Femur (tissue), 1 donor: ENCODE measurements at regions not wholly inside any gene's neighbourhood (a gene's known extent, or its start where the extent isn't known, plus 50 kb on each side); places are given as distances from the start of the nearest gene placed in this dataset.

Source experiments
- DNase-seq: peaks from one replicate; pipeline ENCODE4 v3.0.0-alpha.2; 2017

DNA sequence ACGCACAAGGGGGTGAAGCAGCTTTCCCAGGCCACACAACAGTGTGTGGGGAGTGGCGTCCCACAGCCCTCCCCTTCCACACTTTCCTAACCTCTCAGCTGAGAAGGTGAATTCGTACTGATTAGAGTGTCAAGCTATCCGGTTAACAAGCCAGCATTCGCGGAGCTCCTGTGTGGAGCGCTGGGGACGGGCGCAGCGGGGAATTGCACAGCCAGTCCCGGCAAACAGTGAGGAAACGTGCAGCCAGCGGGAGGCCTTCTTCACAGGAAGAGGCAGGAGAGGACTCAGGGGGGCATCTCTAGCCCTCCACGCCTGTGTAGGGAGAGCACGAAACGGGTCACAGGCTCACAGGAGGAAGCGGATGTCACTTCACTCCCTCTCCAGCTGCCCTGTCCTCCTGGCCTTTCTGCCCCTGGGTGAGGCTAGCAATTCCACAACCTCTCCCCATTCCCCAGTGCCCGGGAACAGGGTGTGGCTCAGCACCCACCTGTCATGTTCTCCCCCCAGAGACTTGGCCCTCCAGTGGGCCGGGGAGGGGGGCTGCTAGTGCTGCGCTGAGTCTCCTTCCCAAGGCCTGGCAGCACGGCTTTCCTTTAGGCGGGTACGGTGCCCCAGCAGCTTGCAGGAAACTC is 117.3 kb downstream of the CPZ start:
- DNase-seq, result no peak

GRCh38 chr4:8709050-8709728 is 116.6 kb downstream of the CPZ start:
- no peak for DNase-seq

DNA sequence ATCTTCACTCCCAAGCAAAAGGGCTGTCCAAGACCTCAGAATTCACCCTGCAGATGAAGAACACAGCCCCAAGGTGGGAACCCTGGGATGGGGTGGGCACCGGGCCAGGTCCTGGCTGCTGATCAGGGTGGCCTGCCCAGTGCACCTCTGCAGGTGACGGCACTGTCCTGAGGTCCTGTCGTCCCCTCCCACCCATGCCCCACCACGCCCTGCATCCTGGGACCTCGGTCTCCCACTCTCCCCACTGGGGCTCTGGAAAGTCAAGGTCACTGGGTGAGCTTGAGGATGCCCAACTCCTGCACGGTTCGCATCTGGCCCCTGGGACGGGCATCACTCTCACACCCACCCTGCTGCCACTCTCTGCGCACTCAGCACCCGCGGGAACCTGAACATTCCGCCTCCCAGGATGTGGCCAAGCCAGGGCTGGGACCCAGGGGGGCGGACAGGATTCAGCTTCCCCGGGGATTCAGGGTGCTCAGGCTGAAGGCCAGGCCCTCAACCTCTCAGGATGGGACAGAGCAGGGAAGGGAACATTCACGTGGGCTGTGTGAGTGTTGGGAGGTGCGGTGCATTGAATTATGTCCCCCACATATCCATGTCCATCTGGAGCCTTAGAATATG is 115.9 kb downstream of the CPZ start:
- DNase-seq, result no peak

DNA sequence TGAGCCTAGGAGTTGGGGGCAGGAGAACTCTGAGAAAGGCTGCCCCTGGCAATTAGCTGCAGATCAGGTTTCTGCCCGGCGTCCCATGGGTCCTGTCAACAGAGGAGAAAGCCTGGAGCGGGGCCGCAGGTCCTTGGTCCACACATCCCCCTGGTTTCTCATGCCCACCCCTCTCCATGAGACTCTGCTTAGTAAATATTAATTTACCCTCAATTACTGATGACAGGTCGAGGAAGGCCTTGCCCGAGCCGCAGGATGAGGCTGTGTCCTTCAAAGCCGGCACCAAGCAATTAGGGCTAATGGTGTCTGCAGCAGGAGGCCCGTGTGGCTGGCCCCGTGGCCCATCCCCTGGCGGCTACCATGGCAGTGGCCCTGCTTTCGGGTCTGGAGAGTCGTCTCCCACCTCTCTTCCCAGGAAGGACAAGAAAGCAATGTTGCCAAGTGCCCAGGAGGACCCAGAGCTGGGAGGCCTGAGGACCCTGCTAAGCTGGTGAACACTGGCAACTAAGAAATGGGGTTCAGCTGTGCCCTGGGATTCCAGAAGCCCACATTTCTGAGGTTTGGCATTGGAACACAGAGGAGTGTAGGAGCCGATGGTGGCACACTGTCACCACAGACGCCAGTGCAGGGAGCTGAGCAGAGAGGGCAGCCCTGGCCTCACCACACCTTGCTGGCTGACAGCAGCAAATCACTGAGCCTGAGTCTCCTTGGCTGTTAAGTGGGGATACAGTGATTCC is 114.6 kb downstream of the CPZ start:
- DNase-seq, result no peak

DNA sequence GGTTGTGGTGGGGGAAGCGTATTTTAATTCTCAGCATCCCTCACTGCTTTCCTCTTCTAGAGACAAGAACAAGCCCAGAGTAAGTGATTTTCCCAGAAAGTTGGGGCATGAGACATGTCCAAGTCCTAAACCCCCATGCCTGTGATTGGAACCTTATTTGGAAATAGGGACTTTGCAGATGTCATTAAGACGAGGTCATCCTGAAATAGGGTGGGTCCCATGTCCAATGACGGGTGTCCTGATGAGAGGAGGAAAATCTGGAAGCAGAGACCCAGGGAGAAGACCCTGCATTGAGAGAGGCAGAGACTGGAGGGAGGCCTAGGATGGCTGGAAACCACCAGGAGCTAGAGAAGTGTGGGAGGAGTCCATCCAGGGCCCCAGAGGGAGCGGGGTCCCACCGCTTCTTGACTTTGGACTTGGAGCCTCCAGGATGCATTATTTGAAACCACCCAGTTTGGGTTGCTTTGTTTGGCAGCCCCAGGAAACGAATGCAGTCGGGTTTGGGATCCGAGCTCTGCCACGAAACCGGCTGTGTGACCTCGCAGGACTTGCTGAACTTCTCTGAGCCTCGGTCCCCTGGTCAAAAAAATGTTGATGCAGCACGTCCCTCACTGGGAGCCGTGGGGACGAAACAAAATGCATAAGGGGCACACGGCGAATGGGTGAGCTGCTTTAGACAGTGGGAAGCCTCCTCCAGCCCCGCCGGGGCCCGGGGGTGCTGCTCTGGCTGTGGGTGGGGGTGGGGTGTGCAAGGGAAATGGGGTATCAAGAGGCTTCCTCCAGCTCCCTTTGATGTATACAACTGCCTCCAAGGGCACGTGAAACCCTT is 113.9 kb downstream of the CPZ start:
- no peak for DNase-seq

GRCh38 chr4:8705161-8706145 is 112.9 kb downstream of the CPZ start:
- no peak for DNase-seq

DNA sequence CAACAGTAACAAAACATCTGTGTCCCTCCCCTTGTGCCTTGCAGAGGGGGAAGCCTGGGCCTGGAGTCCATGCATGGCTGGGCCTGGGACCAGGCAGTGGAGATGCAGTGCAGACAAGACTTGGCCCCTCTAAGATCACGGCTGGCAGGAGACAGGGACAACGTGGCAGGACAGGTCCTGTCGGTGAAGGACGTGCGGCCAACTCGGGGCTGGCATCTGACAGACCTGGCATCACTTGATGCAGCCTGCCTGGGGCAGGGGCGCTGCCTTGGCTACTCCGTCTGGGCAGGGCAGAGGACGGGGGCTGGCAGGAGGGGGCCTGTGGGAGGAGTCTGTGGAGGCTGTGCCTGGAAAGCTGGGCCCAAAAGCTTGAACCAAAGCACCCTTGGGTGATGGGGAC is 112.1 kb downstream of the CPZ start:
- DNase-seq, result no peak

- DNase-seq, result no peak
These were observed 111.4 kb downstream of the CPZ start for GRCh38 chr4:8703857-8704495.

DNA sequence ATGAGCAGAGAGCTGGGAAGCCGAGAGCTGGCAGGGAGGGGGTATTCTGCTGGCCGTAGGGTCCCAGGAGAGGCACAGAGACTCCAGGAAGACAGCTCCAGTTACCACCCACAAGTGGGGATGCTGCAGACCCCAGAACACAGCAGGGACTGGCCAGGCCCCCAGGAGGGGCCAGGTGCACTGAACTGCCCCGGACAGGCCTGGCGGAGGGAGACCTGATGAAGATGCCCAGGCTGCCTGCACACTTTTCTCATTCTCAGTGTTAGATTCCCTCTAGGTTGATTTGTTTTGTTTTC is 110.8 kb downstream of the CPZ start:
- no peak for DNase-seq

DNA sequence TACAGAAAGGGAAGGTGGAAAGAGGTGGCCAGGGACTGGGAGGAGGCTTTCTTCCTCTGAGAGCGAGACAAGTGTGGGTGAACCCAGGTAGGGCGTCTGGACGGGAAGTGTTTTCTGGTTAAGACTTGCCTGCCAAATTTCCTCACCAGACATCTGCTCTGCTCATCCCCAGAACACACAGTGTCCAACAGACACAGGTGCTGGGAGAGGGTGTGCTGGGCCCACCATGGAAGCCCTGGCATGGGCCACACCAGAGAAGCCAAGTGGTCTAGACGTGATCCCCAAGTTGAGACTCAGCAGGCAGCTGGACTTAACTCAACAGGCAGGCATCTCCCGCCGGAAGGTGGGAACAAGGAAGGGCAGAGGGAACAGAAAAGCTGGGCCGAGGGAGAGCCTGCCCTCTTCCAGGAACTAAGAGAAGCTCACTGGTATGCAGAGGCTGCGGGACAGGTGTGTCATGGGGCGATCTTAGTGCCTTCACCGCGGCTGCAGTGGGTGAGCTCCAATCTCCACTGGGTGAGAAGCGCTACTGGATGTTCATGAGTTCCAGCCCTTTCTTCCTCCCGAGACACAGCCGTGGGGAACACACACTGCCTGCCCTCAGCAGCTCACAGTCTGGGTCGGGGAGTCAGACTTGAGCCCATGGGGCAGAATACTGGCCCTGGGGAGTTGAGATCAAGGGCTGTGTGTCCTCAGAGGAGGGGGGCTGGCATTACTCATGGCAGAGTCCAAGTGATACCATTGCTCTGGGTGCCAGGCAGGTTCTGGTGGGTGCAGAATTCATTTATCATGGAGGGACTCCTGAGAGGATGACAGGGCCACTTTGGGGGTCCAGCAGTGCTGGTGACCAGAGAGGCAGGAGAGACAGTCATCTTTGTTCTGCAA is 110.2 kb downstream of the CPZ start:
- DNase-seq, result no peak

GRCh38 chr4:8702020-8702495 is 109.5 kb downstream of the CPZ start:
- DNase-seq, result no peak

DNA sequence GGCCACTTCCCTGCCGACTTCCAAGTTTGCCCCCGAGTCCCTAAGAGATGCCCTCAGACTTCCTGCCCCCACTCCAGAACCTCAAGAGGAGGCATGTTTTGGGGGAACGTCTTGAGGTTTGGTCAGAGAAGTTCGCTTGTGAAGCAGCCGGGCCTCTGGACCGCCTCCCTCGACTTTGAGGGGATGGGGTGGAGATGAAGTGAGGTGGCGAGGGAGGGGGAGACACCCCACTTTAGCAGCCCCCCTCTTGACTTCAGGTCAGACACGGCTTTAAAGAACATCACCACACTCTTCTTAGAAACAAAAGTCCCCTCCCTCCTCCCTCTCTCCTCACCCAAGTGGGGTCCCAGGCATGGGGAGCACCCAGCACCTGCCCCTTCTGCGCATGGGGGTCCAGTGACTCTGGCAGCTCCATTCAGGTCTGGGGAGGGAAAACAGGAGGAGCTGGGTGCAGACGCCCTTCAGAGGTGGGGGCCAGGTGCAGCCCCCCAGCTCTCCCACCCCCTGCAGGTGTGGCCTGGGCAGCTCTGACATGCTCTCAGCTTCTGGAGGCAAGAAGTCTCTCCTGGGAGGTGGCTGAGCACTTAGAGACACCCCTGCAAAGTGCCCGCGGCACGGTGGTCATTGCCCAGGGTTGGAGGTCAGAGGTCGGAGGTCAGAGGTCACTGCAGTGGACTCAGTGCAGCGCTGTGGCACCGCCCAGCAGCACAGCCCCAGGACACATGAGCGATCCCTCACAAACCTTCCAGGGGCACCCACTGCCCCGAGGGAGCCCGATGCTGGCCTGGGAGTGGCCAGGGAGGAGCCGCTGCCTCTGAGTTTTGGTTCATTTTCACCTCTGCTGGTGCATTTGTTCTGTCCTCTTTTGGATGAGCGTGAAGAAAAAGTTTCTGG is 108.8 kb downstream of the CPZ start:
- no peak for DNase-seq

DNA sequence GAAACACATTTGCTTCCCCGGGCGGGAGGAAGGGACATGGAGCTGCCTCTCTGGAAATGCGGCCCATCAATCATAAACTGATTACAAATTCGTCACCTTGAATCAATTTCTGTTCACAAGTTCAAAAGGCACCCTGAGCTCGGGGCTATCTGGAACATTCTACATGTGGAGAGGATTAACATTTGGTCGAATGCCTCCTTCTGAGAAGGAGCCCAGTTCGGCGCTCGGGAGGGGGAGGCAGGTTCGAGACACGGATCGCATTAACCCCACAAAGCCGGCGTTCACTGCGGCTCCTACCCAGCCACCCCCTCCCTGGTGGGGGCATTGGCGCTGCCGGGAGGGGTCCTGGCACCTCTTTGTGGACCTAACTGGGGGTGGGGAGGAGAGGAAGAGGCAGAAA is 108.0 kb downstream of the CPZ start:
- no peak for DNase-seq

DNA sequence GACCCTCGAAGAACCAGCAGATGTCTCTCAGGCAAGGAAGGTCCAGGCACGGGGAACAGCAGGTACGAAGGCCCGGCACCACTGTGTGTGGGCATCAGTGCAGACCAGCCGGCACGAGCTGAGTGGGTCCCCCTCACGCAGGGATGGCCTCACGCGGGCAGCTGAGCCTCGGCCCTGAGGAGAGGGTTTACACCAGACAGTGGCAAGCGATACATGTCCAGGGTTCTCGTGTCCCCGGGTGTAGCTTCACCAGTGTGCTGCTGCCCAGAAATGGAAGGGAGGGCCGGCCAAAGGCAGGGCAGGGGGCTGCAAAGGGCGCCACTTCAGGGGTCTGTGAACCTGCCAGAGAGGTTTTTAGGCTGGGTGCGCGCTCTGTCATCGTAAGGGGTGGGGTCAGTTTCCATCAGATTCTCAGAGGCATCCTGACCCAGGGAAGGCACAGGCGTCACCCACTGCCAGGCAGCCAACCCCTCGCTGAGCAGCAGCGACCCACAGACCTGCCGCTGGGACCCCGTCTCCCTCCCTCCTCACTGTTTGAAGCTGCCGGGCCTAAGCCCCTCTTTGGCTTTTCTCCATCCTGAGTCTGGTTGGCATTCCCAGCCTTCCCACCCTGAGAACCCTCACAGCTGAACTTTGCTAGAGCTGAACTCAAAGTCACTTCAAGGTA is 107.0 kb downstream of the CPZ start:
- no peak for DNase-seq

GRCh38 chr4:8699063-8699385 is 106.5 kb downstream of the CPZ start:
- no peak for DNase-seq

GRCh38 chr4:8698341-8699062 is 105.9 kb downstream of the CPZ start:
- DNase-seq, result no peak

- DNase-seq, result no peak
These were observed 105.3 kb downstream of the CPZ start for GRCh38 chr4:8697826-8698225.
